Stimulated activated CD8-positive, alpha-beta memory T cell treated with anti-CD3 and anti-CD28 coated beads, Interleukin-4, amount 100 ng/mL, for 48 hours (primary cell): ENCODE measurements at regions not wholly inside any gene's neighbourhood (a gene's known extent, or its start where the extent isn't known, plus 50 kb on each side); places are given as distances from the start of the nearest gene placed in this dataset.
"Not testable (repeated sequence)": the region's sequence is repeated elsewhere in the genome, so short reads cannot be mapped to it uniquely, and the experiment has no call there.

Experiments
- DNase-seq: peaks from one replicate; pipeline ENCODE4 v3.0.0-alpha.2; 2020

- not testable (repeated sequence) for DNase-seq
Observed at GRCh38 chr2:146539739-146540138, 1305.1 kb upstream of the ACVR2A start.

- no peak for DNase-seq
Observed at GRCh38 chr2:146537477-146537876, 1307.4 kb upstream of the ACVR2A start.

- DNase-seq, result no peak
Observed at GRCh38 chr2:146532509-146533147, 1312.2 kb upstream of the ACVR2A start.

GRCh38 chr2:146532009-146532408 is 1312.8 kb upstream of the ACVR2A start:
- DNase-seq, result no peak

GRCh38 chr2:146530886-146531285 is 1313.9 kb upstream of the ACVR2A start:
- DNase-seq, result no peak

- no peak for DNase-seq
Observed at GRCh38 chr2:146527166-146527565, 1317.7 kb upstream of the ACVR2A start.

- DNase-seq, result no peak
Observed at GRCh38 chr2:146523196-146523595, 1321.6 kb upstream of the ACVR2A start.

- DNase-seq, result no peak
Observed at GRCh38 chr2:146506851-146507250, 1338.0 kb upstream of the ACVR2A start.

GRCh38 chr2:146503366-146503765 is 1341.5 kb upstream of the ACVR2A start:
- no peak for DNase-seq

GRCh38 chr2:146496248-146496647 is 1348.6 kb upstream of the ACVR2A start:
- no peak for DNase-seq

- no peak for DNase-seq
Observed at GRCh38 chr2:146489386-146489785, 1355.4 kb upstream of the ACVR2A start.

GRCh38 chr2:146481629-146482028 is 1363.2 kb upstream of the ACVR2A start:
- no peak for DNase-seq

- no peak for DNase-seq
Observed at GRCh38 chr2:146477383-146477782, 1367.4 kb upstream of the ACVR2A start.

- no peak for DNase-seq
Observed at GRCh38 chr2:146468578-146468977, 1376.3 kb upstream of the ACVR2A start.

- DNase-seq, result no peak
Observed at GRCh38 chr2:146467425-146467824, 1377.4 kb upstream of the ACVR2A start.

- no peak for DNase-seq
Observed at GRCh38 chr2:146465460-146465859, 1379.4 kb upstream of the ACVR2A start.

GRCh38 chr2:146461068-146461467 is 1383.8 kb upstream of the ACVR2A start:
- DNase-seq, result no peak

GRCh38 chr2:146458585-146458984 is 1386.2 kb upstream of the ACVR2A start:
- DNase-seq, result no peak

- no peak for DNase-seq
Observed at GRCh38 chr2:146457221-146457620, 1387.6 kb upstream of the ACVR2A start.

GRCh38 chr2:146455325-146455724 is 1389.5 kb upstream of the ACVR2A start:
- DNase-seq, result no peak

GRCh38 chr2:146451972-146452371 is 1392.9 kb upstream of the ACVR2A start:
- no peak for DNase-seq

- no peak for DNase-seq
Observed at GRCh38 chr2:146450131-146450530, 1394.7 kb upstream of the ACVR2A start.

- DNase-seq, result no peak
Observed at GRCh38 chr2:146444987-146445386, 1399.8 kb upstream of the ACVR2A start.

GRCh38 chr2:146444085-146444484 is 1400.7 kb upstream of the ACVR2A start:
- DNase-seq, result no peak

GRCh38 chr2:146438246-146438645 is 1406.6 kb upstream of the ACVR2A start:
- DNase-seq, result no peak
